ENCODE measurements at regions not wholly inside any gene's neighbourhood (a gene's known extent, or its start where the extent isn't known, plus 50 kb on each side); places are given as distances from the start of the nearest gene placed in this dataset.
A peak's percentile ranks its signal among the peaks of the same experiment; 100 is the strongest.

DNA sequence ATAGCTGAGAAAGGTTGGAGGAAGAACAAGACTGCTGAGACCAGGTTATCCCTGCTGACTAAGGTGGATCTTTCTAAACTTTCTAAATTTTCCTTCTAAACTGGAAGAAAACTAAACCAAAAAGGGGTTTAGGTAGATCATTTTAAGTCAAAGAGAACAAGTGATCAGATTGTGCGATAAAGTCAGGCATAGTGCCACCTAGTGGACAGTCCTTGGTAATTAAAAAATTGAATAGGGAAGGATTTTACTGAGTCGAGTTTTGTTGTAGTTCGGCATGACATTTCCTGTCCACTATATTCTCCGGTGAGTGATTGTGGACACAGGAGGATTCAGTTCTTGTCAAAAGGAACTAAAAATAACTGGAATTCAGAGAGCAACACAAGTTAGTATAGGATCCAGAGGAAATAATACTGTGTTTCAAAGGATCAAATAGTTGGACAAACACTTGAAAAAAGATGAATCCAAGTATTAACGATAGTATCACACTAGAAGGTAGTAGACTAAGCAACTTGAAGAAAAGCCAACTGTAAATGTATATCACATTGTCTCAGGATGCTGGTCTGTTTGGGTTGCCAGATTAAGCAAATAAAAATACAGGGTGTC is 1236.4 kb downstream of the FAM181B start:
- Mint-ChIP-seq H3K4me3 (no peak overlapping the region), H3K9me3 (no peaks in the 10 kb centered on the region), H3K36me3 (ENCODE audit: low read depth) (no peaks in the 10 kb centered on the region), H3K27ac (no peak overlapping the region), H3K27me3 (no peaks in the 10 kb centered on the region), H3K4me1 (ENCODE audit: low read depth) (no peaks in the 10 kb centered on the region)
- intact Hi-C loops (cut with DNase I, micrococcal nuclease), result no loop called here
- POLR2A ChIA-PET, result no interaction called here
- Histone ChIP-seq H3K27ac (ENCODE audit: low read depth in 1 of 2, low read length in 2 of 2) (no peak overlapping the region), H3K27me3 (ENCODE audit: control insufficient read depth in 1 of 2, insufficient read depth in 2 of 2, low read length in 2 of 2) (no peaks in the 10 kb centered on the region), H3K36me3 (ENCODE audit: insufficient read depth, low read length) (no peaks in the 10 kb centered on the region), H3K4me1 (ENCODE audit: insufficient read depth, low read length) (no peaks in the 10 kb centered on the region), H3K4me3 (ENCODE audit: low read length) (no peak overlapping the region), H3K9me3 (ENCODE audit: control insufficient read depth in 1 of 2, insufficient read depth in 1 of 2, low read length in 2 of 2) (no peaks in the 10 kb centered on the region)
- CTCF ChIA-PET, result no interaction called here
- DNase-seq (peak in 3 of 14 experiments; percentile 7 to 11 (median 8)), ATAC-seq (ENCODE audit: poor library complexity) (no peak)
- no peak for TF ChIP-seq CTCF (IDR thresholded peaks at IDR 0.05)

- Mint-ChIP-seq H3K9me3 (no peaks in the 10 kb centered on the region), H3K4me1 (ENCODE audit: low read depth) (no peaks in the 10 kb centered on the region), H3K27me3 (no peaks in the 10 kb centered on the region), H3K36me3 (ENCODE audit: low read depth) (no peaks in the 10 kb centered on the region), H3K27ac (no peak overlapping the region), H3K4me3 (no peak overlapping the region)
- ATAC-seq (ENCODE audit: poor library complexity) (no peak), DNase-seq (no peak)
- intact Hi-C loops (cut with DNase I, micrococcal nuclease), result no loop called here
- Histone ChIP-seq H3K36me3 (ENCODE audit: insufficient read depth, low read length) (no peaks in the 10 kb centered on the region), H3K4me1 (ENCODE audit: insufficient read depth, low read length) (no peaks in the 10 kb centered on the region), H3K9me3 (ENCODE audit: control insufficient read depth in 1 of 2, insufficient read depth in 1 of 2, low read length in 2 of 2) (no peaks in the 10 kb centered on the region), H3K27me3 (ENCODE audit: control insufficient read depth in 1 of 2, insufficient read depth in 2 of 2, low read length in 2 of 2) (no peaks in the 10 kb centered on the region), H3K27ac (ENCODE audit: low read depth in 1 of 2, low read length in 2 of 2) (no peak overlapping the region), H3K4me3 (ENCODE audit: low read length) (no peak overlapping the region)
- CTCF ChIA-PET, result no interaction called here
- POLR2A ChIA-PET, result no interaction called here
- no peak for TF ChIP-seq CTCF (IDR thresholded peaks at IDR 0.05)
These were observed 1237.1 kb downstream of the FAM181B start for GRCh38 chr11:81496601-81497000.

DNA sequence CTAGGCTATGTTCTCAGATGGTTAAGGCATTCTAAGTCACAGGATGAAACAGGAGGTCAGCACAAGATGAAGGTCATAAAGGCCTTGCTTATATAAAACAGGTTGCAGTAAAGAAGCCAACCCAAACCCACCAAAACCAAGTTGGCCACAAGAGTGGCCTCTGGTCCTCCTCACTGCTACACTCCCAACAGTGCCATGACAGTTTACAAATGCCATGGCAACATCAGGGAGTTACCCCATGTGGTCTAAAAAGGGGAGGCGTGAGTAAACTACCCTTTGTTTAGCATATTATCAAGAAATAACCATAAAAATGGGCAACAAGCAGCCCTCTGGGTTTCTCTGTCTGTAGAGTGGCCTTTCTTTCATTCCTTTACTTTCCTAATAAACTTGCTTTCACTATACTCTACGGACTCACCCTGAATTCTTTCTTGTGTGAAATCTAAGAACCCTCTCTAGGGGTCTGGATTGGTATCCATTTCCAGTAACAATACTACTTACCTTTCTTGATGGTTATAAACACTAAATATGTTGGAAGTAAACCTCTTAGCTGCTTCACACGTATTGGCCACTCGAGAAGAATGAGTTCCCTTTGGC is 1237.9 kb downstream of the FAM181B start:
- H3K36me3 ChIP-seq (ENCODE audit: insufficient read depth, low read length), result no peaks in the 10 kb centered on the region
- no peaks in the 10 kb centered on the region for H3K9me3 ChIP-seq (ENCODE audit: control insufficient read depth in 1 of 2, insufficient read depth in 1 of 2, low read length in 2 of 2)
- H3K4me1 ChIP-seq (ENCODE audit: insufficient read depth, low read length), result no peaks in the 10 kb centered on the region
- H3K9me3 Mint-ChIP-seq, result no peaks in the 10 kb centered on the region
- ChIA-PET CTCF (no interaction called here), POLR2A (no interaction called here)
- ATAC-seq (ENCODE audit: poor library complexity) (no peak), DNase-seq (no peak)
- H3K27me3 ChIP-seq (ENCODE audit: control insufficient read depth in 1 of 2, insufficient read depth in 2 of 2, low read length in 2 of 2), result no peaks in the 10 kb centered on the region
- no peaks in the 10 kb centered on the region for H3K27me3 Mint-ChIP-seq
- H3K27ac Mint-ChIP-seq, result no peak overlapping the region
- H3K36me3 Mint-ChIP-seq (ENCODE audit: low read depth), result no peaks in the 10 kb centered on the region
- no peak overlapping the region for H3K27ac ChIP-seq (ENCODE audit: low read depth in 1 of 2, low read length in 2 of 2)
- H3K4me3 Mint-ChIP-seq, result no peak overlapping the region
- intact Hi-C loops (cut with DNase I, micrococcal nuclease), result no loop called here
- H3K4me1 Mint-ChIP-seq (ENCODE audit: low read depth), result no peaks in the 10 kb centered on the region
- H3K4me3 ChIP-seq (ENCODE audit: low read length), result no peak overlapping the region
- no peak for TF ChIP-seq CTCF (IDR thresholded peaks at IDR 0.05)

Data from CD4-positive, alpha-beta T cell (primary cell).